Gastrocnemius medialis (tissue), 4 donors: ENCODE measurements at regions not wholly inside any gene's neighbourhood (a gene's known extent, or its start where the extent isn't known, plus 50 kb on each side); places are given as distances from the start of the nearest gene placed in this dataset.

Source experiments
- ATAC-seq, 2 donors: fragments of 150-250 bp; one replicate each; pipeline ENCODE4 v1.9.1; 2016
- DNase-seq, 2 donors: peaks; one replicate each; pipeline ENCODE4 v3.0.0-alpha.2; 2019
- H3K27ac ChIP-seq, 4 donors: fragments of 200-600 bp; sonication (generic); 1 replicate in 1 of 4; 2 replicates in 3 of 4; pipeline ENCODE4 v1.5.1; 2016 to 2018; ENCODE audit warnings: mild to moderate bottlenecking in 2 of 4, moderate library complexity in 1 of 4
- H3K27me3 ChIP-seq, 3 donors: fragments of 200-600 bp; sonication (generic) in 2 of 3; 1 replicate in 1 of 3; 2 replicates in 2 of 3; pipeline versions ENCODE4 v1.5.1 to v1.6.0; 2016 to 2019; ENCODE audit warnings: mild to moderate bottlenecking in 1 of 3, moderate library complexity in 1 of 3
- H3K36me3 ChIP-seq, 2 donors: fragments of 200-600 bp; sonication (generic) in 1 of 2; one replicate each; pipeline ENCODE4 v1.5.1; 2017 to 2018
- H3K4me1 ChIP-seq, 2 donors: fragments of 200-600 bp; sonication (generic) in 1 of 2; one replicate each; pipeline ENCODE4 v1.5.1; 2016 to 2017; ENCODE audit warnings: mild to moderate bottlenecking in 2 of 2
- H3K4me3 ChIP-seq, 4 donors: fragments of 200-600 bp; sonication (generic) in 3 of 4; 1 replicate in 1 of 4; 2 replicates in 3 of 4; pipeline ENCODE4 v1.5.1; 2016 to 2019; ENCODE audit warnings: mild to moderate bottlenecking in 2 of 4
- H3K9me3 ChIP-seq, 3 donors: fragments of 200-600 bp; sonication (generic) in 2 of 3; 1 replicate in 1 of 3; 2 replicates in 2 of 3; pipeline ENCODE4 v1.5.1; 2016 to 2019
- POLR2A ChIP-seq, 2 donors: fragments of 450-650 bp; IDR thresholded peaks; one replicate each; pipeline ENCODE4 v1.6.1; 2017; ENCODE audit warnings: antibody characterized with exemption in 2 of 2, mild to moderate bottlenecking in 2 of 2, moderate library complexity in 2 of 2
- in situ Hi-C, 4 donors: fragments of 200-750 bp; cut with MboI; loops; one replicate each; pipeline versions ENCODE4 v1.15.0 to v1.8.0; 2017; ENCODE audit warnings: low sequenced_read_pairs in 4 of 4
- intact Hi-C: fragments of 100-400 bp; cut with DNase I; formaldehyde crosslinking; loops from one replicate; pipeline ENCODE4 v1.15.1; 2023; ENCODE audit warnings: low total_unique reads
- TF ChIP-seq, protein P1 (sequence below), 5 experiments: fragments of 450-650 bp in 3 of 5; fragments of 200-600 bp in 2 of 5; sonication (generic) in 2 of 5; IDR thresholded peaks in 4 of 5; conservative IDR thresholded peaks in 1 of 5; 1 replicate in 4 of 5; 2 replicates in 1 of 5; pipeline ENCODE4 v1.5.1; 2016 to 2019; ENCODE audit warnings: antibody characterized with exemption in 5 of 5, mild to moderate bottlenecking in 3 of 5, moderate library complexity in 3 of 5

- TF ChIP-seq, protein P1, sequence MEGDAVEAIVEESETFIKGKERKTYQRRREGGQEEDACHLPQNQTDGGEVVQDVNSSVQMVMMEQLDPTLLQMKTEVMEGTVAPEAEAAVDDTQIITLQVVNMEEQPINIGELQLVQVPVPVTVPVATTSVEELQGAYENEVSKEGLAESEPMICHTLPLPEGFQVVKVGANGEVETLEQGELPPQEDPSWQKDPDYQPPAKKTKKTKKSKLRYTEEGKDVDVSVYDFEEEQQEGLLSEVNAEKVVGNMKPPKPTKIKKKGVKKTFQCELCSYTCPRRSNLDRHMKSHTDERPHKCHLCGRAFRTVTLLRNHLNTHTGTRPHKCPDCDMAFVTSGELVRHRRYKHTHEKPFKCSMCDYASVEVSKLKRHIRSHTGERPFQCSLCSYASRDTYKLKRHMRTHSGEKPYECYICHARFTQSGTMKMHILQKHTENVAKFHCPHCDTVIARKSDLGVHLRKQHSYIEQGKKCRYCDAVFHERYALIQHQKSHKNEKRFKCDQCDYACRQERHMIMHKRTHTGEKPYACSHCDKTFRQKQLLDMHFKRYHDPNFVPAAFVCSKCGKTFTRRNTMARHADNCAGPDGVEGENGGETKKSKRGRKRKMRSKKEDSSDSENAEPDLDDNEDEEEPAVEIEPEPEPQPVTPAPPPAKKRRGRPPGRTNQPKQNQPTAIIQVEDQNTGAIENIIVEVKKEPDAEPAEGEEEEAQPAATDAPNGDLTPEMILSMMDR (IDR thresholded peaks at IDR 0.05 in 4 of 5, conservative IDR thresholded peaks at IDR 0.05 in 1 of 5) = no peak
- TF ChIP-seq POLR2A (IDR thresholded peaks at IDR 0.05) = no peak
- H3K27ac ChIP-seq = no peak overlapping the region
- H3K4me1 ChIP-seq = no peaks in the 10 kb centered on the region
- H3K36me3 ChIP-seq = no peaks in the 10 kb centered on the region
- in situ Hi-C loops = no loop called here
- no peak overlapping the region for H3K4me3 ChIP-seq
- DNase-seq = no peak
- ATAC-seq = no peak
- peaks cover 5 to 26% (median 10%) of the 10 kb centered on the region in 3 donors for H3K27me3 ChIP-seq
- intact Hi-C loops = no loop called here
- no peaks in the 10 kb centered on the region for H3K9me3 ChIP-seq
Measured at GRCh38 chr1:38270849-38271633, 224.4 kb upstream of the POU3F1 start.

DNA sequence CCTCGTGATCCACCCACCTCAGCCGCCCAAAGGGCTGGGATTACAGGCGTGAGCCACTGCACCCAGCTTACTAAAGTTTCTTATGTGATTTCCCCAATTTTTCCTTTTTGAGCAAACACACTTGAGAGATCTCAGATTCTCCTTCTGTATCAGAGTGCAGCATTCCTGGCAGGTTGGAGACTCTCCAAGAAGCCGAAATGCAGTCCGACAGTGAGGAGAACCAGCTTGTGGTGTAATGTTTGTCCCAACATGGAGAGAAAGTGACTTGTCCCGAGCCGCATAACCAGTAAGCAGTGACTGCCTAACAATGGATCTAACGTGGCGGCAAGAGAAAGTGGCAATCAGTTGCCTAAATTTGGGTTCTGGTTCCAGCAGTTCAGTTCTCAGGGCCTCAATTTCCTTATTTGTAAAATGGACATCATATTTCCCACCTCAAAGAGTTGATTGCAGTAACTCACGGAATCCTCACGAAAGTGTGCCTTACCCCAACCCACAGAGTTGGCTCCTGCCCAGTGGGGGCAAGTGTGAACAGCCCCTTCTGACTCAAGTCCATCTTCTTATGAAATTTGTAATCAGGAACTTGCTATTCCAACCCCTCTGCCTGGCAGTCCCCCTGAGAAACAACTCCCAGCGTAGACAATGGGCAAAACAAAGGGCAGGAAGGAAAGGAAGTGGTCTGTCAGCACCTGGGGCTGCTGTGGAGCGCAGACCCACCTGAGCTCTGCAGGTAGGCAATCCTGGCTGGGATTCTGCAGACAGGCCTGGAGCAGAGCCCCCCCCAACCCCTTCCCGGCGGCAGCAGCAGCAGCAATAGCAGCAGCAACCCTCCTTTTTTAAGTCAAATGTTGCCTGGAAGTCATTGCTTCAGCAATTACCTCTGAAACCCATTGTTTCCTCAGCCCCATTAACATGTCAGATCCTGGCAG, 223.6 kb upstream of the POU3F1 start:
- Histone ChIP-seq H3K9me3 (no peaks in the 10 kb centered on the region), H3K4me1 (no peaks in the 10 kb centered on the region), H3K36me3 (no peaks in the 10 kb centered on the region), H3K27ac (no peak overlapping the region), H3K27me3 (peaks cover 5 to 26% (median 10%) of the 10 kb centered on the region in 3 donors), H3K4me3 (no peak overlapping the region)
- TF ChIP-seq, protein P1 (IDR thresholded peaks at IDR 0.05 in 4 of 5, conservative IDR thresholded peaks at IDR 0.05 in 1 of 5) = no peak
- TF ChIP-seq POLR2A (IDR thresholded peaks at IDR 0.05) = no peak
- intact Hi-C loops = no loop called here
- ATAC-seq = no peak
- DNase-seq = no peak
- in situ Hi-C loops = no loop called here

- intact Hi-C loops = no loop called here
Measured at GRCh38 chr1:38268226-38268625, 221.6 kb upstream of the POU3F1 start.

GRCh38 chr1:38267037-38268036, 220.7 kb upstream of the POU3F1 start:
- in situ Hi-C loops = no loop called here
- Histone ChIP-seq H3K27ac (no peak overlapping the region), H3K27me3 (peaks cover 5 to 18% (median 6%) of the 10 kb centered on the region in 3 donors), H3K4me3 (no peak overlapping the region), H3K36me3 (no peaks in the 10 kb centered on the region), H3K9me3 (no peaks in the 10 kb centered on the region), H3K4me1 (no peaks in the 10 kb centered on the region)
- TF ChIP-seq POLR2A (IDR thresholded peaks at IDR 0.05) = no peak
- TF ChIP-seq, protein P1 (IDR thresholded peaks at IDR 0.05 in 4 of 5, conservative IDR thresholded peaks at IDR 0.05 in 1 of 5) = no peak
- ATAC-seq (no peak), DNase-seq (no peak)
- intact Hi-C loops = no loop called here

More at GRCh38 chr1:38268226-38268625, 221.6 kb upstream of the POU3F1 start:
- TF ChIP-seq POLR2A (IDR thresholded peaks at IDR 0.05) = no peak
- TF ChIP-seq, protein P1 (IDR thresholded peaks at IDR 0.05 in 4 of 5, conservative IDR thresholded peaks at IDR 0.05 in 1 of 5) = no peak
- peaks cover 5 to 26% (median 6%) of the 10 kb centered on the region in 3 donors for H3K27me3 ChIP-seq
- no peak overlapping the region for H3K4me3 ChIP-seq
- H3K4me1 ChIP-seq = no peaks in the 10 kb centered on the region
- H3K27ac ChIP-seq = no peak overlapping the region
- no peaks in the 10 kb centered on the region for H3K36me3 ChIP-seq
- in situ Hi-C loops = no loop called here
- H3K9me3 ChIP-seq = no peaks in the 10 kb centered on the region
- DNase-seq = no peak
- no peak for ATAC-seq
